ENCODE measurements at regions not wholly inside any gene's neighbourhood (a gene's known extent, or its start where the extent isn't known, plus 50 kb on each side); places are given as distances from the start of the nearest gene placed in this dataset.

- Histone ChIP-seq H2AFZ (replicated peaks) (peak overlapping the region; percentile 72), H3F3A (ENCODE audit: low read depth) (peaks cover 3% of the 10 kb centered on the region), H3K9me3 (ENCODE audit: low read depth) (no peaks in the 10 kb centered on the region), H3K9ac (no peak overlapping the region), H3K36me3 (no peaks in the 10 kb centered on the region), H3K4me3 (no peak overlapping the region), H3K27ac (no peak overlapping the region), H3K79me2 (ENCODE audit: low read depth) (no peaks in the 10 kb centered on the region), H3K4me2 (no peak overlapping the region), H3K4me1 (peaks cover 4% of the 10 kb centered on the region), H3K27me3 (no peaks in the 10 kb centered on the region), H4K20me1 (ENCODE audit: low read depth) (no peaks in the 10 kb centered on the region)
- no peaks in the 10 kb centered on the region for H3K9me3 Mint-ChIP-seq
- H3K36me3 Mint-ChIP-seq: no peaks in the 10 kb centered on the region
- H3K4me3 Mint-ChIP-seq: no peak overlapping the region
- TF ChIP-seq EZH2 (IDR thresholded peaks at IDR 0.05): no peak
- TF ChIP-seq EZH2phosphoT487 (IDR thresholded peaks at IDR 0.05): no peak
- TF ChIP-seq CTCF (IDR thresholded peaks at IDR 0.05): no peak
- peaks cover 5% of the 10 kb centered on the region for H3K27me3 Mint-ChIP-seq (ENCODE audit: insufficient read depth, low read depth)
- no peak overlapping the region for H3K27ac Mint-ChIP-seq
- DNase-seq (ENCODE audit: low spot score): no peak
- peaks cover 9% of the 10 kb centered on the region for H3K4me1 Mint-ChIP-seq
These were observed 53.8 kb upstream of the GATA6 start for GRCh38 chr18:22115573-22115972.

Small RNA genes in the stretch of these regions (small RNA-seq; reads per million reads assigned to genes)
- 0.18 reads per million for gene RNA5SP451

Measured in neural progenitor cell (in vitro differentiated cells).